Raji (cell line): ENCODE measurements at regions not wholly inside any gene's neighbourhood (a gene's known extent, or its start where the extent isn't known, plus 50 kb on each side); places are given as distances from the start of the nearest gene placed in this dataset.

Experiments
- POLR2A ChIP-seq: IDR thresholded peaks from 2 replicates; pipeline ENCODE4 v1.6.1; 2011; ENCODE audit warnings: low read depth, low read length, control low read depth; ENCODE audit not compliant: insufficient read depth

DNA sequence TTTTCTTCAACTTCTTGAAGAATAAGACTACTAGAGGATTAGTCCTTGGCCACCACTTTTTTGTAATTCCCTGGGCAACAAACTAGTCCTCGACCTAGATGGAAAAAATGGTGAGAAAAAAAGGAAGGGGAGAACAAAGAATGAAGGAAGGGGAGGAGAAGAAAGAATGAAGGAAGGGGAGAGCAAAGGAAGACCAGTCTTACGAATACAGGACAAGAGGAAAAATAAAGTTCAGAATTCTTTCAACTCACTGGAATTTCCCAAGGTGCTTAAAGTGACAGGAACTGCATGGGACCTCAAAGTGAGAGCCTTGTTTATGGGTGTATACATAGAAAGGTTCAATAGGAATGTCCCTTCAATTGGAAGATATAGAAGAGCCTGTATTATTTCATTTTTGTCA is 509.3 kb upstream of the JARID2 start:
- TF ChIP-seq POLR2A, result no peak

DNA sequence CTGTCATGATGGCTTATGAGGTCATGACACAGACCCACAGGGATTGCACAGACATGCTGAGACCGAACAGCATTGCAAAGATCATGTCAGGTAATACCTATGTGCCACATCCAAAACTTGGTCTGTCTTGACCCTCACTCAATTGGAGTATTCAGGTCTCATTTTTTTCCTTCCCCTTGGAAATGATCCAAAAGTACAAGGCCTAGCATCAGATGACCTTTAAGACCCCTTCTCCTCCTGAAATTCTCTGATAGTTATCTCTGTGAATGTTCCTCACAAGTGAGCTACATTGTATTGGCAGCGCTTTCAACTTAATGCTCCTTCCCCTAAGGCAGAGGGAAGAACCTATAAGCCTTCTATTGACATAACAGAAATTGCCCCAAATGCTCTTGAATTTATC is 507.4 kb upstream of the JARID2 start:
- TF ChIP-seq POLR2A, result no peak

DNA sequence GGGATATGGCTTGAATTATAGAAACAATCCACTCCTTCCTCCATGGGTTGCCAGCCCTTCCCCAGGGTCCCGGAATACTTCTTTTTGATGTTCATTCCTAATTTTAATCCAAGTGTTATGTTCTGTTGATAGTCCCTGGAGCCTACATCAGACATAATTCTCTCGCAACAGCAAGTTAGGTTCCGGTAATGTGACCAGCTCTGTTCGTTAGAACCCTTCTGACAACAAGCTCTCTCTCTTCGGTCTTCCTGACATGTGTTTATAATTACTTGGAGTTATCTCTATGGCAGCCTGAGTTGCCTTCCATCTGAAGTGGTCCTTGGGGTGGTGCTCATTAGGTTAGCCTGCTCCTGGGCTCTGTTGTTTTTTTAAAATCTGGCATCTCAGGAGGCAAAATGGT is 506.9 kb upstream of the JARID2 start:
- TF ChIP-seq POLR2A, result no peak

DNA sequence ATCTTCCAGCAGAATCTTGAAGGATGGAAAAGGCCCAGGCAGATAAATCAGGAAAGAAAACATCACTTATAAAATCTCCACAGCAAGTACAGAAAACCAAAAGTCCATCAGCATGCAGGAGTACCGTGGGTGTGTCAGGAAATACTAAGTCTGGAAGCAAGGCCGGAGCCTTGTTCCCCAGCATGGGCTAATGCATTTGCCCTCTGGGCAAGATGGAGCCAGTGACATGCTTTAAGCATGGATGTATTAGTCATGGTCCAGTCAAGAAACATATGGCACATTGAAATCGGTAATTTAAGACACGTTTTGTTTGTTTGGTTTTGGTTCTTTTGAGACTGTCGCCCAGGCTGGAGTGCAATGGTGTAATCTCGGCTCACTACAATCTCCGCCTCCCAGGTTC is 506.0 kb upstream of the JARID2 start:
- no peak for TF ChIP-seq POLR2A

DNA sequence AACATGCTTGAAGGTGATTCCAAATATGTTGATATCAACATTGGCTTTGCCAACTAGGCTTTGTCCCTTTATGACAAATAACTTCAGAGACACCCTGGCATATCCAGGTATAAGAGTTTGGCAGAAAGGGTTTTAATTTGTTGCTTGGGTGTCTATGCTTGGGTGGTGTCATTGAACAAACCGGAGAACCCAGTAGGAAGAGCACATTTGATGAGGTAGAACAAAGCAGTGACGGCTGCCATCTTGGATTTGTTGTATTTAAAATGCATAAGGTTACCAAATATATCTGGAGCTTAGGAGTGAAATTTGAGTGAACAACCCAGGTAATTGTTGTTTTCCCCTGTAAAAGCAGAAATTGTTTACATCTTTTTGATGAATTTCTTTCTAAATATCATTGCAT is 503.7 kb upstream of the JARID2 start:
- no peak for TF ChIP-seq POLR2A

DNA sequence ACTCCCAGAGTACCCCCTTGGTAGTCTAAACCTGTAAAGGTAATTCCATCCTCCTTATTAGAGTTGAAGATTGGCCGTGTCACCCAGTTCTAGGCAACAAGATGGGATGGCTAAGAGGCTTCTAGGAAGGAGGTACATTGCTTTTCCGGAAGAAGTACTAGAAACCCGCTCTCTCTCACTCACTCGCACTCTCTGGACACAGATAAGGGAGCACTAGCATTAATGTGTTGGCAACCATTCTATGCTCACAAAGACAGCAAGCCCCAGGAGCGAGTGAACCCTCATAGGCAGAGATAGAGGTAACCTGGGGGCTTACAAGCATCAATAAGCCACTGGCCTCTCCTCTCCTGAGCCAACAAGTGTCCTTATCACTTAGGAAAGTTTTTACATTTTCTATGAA is 503.2 kb upstream of the JARID2 start:
- no peak for TF ChIP-seq POLR2A

DNA sequence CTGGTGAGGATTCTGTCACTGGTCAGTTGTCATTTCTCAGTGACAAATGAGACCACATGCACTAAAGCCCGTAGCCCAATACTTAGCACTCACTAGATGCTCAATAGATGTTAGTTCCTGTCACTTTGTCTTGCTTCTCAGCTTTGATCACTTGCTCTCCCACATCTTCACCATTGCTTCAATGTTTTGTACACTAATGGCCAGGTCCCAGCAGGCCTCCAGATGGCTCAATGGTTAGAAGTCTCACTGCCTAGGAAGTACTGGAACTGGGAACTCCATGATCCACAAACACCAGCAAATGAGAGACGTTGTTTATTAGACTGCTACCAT is 502.8 kb upstream of the JARID2 start:
- no peak for TF ChIP-seq POLR2A

DNA sequence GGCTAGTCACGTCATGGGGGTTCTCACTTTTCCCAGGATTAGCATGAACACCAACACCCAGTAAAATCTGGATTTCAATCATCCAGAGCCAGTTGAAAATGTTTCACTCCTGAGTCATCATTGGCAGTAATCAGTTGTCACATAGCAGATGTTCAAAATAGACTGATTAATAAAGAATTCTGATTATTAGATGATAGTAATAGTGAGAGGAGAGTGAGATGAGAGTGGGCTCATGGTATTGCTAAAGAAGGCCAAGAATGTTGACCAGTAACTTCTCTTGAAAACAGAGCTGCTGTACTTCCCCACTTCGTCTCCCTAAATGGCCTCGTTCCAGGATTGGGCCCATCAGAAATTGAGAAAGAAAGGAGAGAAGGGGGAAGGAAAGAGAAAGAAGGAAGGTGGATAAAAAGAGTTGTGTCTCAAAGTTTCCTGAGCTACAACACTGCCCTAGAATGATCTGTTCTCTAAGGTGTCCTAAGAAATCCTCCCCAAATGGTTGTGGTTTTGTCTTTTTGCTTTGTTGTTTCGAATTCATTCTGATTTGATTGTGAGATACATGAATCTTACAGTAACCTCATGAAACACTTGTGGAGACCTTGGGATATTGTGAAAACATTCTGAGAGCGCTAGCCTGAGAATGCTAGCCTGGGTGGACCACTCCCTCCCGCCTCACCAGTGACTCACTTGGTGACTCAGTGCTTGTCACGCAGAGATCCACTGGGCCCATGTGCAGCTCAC is 502.2 kb upstream of the JARID2 start:
- TF ChIP-seq POLR2A, result no peak

DNA sequence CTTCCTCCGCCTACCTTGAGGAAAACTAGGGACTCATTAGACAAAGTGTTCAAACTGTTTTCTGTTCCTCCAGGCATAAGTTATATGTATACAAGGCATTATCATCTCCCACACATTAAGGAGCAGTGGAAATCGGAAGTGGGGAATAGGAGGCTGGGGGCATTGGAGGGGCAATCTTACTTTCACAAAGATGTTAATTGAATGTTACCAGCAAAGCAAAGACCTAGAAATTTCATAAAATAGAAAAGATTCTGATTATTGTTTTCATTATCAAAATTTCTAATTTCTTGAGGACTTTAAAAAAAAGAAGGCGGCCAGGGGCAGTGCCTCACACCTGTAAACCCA is 501.7 kb upstream of the JARID2 start:
- TF ChIP-seq POLR2A, result no peak

DNA sequence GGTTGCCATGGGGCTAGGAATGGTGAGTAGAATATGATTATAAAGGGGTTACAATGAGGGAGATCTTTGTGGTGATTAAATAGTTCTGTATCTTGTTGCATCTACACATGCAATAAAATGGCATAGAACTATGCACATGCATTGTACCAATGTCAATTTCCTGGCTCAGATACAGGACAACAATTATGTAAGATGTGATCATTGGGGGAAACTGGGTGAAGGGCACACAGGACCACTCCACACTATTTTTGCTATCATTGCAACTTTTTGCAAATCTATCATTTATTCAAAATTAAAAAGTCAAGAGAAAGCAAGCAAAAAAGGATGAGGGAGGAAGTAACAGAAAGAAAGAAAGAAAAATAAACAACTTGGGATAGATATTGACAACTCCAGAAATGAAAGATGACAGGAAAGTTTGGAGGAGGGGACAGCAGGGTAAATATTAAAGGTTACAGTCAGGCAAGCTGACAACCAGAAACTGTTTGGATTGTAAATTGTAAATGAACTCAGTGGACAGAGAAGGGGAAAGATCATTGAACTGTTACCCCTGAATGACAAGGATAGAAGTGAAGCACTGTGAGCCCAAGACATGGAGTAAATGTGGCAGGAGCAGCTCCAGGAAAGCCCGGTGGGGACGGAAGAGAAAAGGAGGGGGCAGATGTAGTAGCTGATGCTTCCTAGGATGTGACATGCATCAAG is 499.6 kb upstream of the JARID2 start:
- no peak for TF ChIP-seq POLR2A

DNA sequence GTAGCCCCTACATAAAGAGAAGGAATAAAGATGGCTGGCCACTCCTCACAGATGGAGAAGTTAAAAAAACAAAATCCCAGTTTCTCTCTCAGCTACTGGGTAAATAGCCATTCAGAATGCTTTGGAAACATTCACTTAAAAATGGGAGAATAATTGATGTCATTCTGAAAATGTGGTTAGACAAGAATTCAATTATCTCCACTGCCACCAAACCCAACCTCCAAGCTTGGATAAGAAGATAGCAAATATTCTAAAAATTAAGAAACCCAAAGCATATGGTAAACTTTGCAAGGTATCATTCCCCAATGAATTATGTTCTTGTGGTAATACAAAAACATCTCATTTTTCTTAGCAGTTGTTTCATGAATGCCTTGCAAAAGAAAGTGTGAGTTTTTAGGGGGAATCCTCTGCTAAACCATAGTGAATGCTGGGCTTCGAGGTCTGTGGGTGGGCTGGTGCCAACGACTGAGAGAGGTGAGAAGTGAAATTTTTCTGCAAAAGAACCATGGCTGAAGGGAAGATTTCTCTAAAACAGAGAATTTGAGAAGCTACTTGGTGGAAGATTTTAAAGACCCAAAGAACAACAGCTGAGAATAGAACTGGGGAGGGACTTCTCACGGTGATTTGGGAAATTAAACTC is 497.9 kb upstream of the JARID2 start:
- TF ChIP-seq POLR2A, result no peak

DNA sequence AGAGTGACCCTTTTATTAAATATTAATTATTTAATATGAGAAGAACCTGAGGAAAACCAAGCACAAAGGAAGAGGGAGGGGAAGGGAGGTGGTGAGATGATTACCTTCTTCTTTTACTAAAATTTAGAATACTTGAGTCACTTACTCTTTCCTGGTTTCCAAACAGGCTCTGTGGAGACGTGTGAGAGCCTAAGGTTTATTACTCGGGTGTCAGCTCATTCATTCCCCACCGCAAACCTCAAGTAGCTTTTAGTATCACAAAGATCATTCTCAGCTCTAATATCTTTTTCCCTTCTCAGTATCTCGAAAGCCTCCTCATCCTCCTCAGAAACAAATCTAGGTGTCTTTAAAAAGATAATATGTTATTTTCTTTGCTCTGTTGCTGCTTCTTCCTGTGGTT is 497.2 kb upstream of the JARID2 start:
- TF ChIP-seq POLR2A, result no peak

DNA sequence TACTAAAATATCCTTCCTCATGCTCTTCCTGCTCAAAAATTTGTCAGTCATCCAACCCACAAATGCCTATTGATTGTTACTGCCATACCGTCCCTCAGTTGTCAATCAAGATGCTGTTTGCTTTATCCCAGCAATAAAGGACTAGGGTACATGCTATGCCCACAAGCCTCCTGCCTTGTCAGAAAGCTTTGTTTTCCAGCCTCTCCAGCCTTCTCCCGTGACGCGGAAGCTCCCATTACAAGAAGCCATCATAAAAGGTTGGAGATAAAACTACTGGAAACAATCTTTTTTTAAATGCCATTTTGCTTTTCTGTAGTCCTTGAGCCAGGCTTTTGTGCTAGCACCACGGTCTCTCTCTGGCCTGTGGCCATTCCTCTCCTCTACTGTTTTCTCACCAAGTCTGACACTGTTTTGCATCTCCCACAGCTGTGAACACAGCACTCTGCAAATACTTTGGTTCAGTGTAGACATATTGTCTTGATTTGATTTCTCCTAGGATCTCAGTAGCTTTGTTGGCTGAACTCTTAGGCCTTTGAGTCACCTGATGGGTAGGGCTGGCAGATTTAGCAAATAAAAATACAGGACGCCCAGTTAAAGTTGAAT is 495.7 kb upstream of the JARID2 start:
- no peak for TF ChIP-seq POLR2A

DNA sequence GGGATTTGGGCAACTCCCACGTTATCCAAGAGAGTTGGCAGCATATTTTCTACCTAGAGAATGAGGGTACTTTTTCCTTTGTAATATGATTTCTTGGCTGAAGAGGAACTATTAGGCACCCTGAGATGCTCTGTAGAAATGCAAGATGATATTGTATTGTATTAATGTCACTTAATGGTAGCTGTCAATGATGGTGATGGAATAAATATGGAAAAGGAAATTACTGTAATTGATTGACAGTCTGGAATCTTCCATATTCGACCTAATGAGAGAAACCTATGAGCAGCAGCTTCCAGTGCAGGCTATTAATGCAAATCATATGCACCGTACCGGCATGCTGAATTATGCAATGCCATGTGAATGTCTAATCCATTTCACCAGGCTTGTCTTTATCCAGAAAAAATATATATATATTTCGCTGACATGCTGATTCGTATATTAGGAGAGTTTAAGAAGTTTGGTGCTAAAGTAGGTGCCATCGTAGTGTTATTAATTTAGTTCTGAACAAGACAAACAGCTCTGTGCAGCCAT is 494.2 kb upstream of the JARID2 start:
- no peak for TF ChIP-seq POLR2A

DNA sequence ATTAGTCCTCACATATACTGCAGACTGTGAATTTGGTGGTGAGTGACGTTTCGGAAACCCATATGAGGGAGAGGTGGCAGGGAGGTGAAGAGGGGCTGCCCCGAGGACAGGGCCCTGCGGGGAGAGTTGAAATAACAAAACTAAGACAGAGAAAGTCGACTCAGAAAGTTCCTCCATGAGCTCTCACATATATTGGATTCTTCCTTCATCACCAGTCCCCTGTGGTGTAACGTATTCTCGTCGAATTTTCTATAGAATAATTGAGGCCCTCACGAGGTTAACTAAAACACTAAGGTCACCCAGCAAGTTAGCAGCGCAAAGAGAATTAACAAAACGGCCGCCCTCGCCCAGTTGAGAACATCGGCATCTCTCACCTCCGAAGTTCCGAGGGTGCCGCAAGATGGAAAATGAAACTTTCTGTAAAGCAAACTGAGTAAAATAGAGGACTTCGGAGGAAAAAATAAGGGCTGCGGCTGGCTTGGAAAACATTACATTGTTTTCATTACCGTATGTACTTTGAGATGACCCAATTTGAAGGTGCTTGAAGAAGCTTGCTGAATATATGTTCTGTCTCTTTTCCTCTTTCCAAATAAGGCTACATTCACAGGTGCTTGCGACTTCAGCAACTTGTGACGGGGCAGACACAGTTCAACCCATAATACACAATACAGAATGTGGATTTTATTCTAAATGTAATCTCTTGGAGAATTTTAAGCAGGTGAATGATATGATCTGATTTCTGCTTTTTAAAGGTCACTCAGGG is 490.9 kb upstream of the JARID2 start:
- no peak for TF ChIP-seq POLR2A
